HCT116 (cell line): ENCODE measurements at regions not wholly inside any gene's neighbourhood (a gene's known extent, or its start where the extent isn't known, plus 50 kb on each side); places are given as distances from the start of the nearest gene placed in this dataset.

ENCODE experiments used
- ATAC-seq: fragments of 200-7000 bp; cut with Tn5 transposase; 2 replicates; pipeline ENCODE4 v1.9.1; 2020; ENCODE audit warnings: mild to moderate bottlenecking, moderate library complexity
- BruUV-seq: library from RNA; stranded (reverse); fragments of 400-500 nt; replicated peaks from 2 replicates; lab custom pipeline; 2021; lab: Mats Ljungman, UMichigan
- CTCF ChIA-PET: fragments of 300-600 bp; sonication (Branson Sonifier 250); formaldehyde crosslinking; loops from one replicate; lab custom pipeline; 2021; ENCODE audit warnings: antibody characterized with exemption; lab: Charles Lee
- POLR2A ChIA-PET: fragments of 300-600, 350-600 bp; sonication (Branson Sonifier 250); formaldehyde crosslinking; loops from one replicate; lab custom pipeline; 2021; ENCODE audit warnings: antibody characterized with exemption; lab: Charles Lee
- RAD21 ChIA-PET, 2 experiments: fragments of 300-600 bp; sonication (Branson Sonifier 250); formaldehyde crosslinking; loops; one replicate each; lab custom pipeline; 2023; ENCODE audit warnings: low total read pairs in 2 of 2; ENCODE audit not compliant: uncharacterized antibody in 2 of 2, unreplicated experiment in 2 of 2, low non-redundant PET in 1 of 2; lab: Charles Lee
- DNase-seq: peaks from one replicate; pipeline ENCODE4 v3.0.0-alpha.2; 2010; ENCODE audit warnings: low read depth, low spot score
- H2AFZ ChIP-seq: fragments of 200-600 bp; shearing (Covaris generic), sonication (generic); 2 replicates; pipeline ENCODE4 v1.6.1; 2017; ENCODE audit warnings: low read depth, mixed run types, mixed read lengths, antibody characterized with exemption, low read length; ENCODE audit not compliant: poor library complexity, severe bottlenecking
- H3K27ac ChIP-seq: 2 replicates; pipeline ENCODE4 v1.5.1; 2012; ENCODE audit warnings: low read depth, low read length
- H3K27me3 ChIP-seq: fragments of 200-600 bp; sonication (generic); 2 replicates; pipeline ENCODE4 v1.6.1; 2016; ENCODE audit warnings: mixed run types, low read length, mixed read lengths; ENCODE audit not compliant: insufficient read depth
- H3K36me3 ChIP-seq, 2 experiments: fragments of 200-500 bp in 1 of 2; fragments of 200-600 bp in 1 of 2; sonication (Bioruptor generic) in 1 of 2; sonication (generic) in 1 of 2; 2 replicates each; pipeline versions ENCODE4 v1.5.1 to v1.6.1; 2014 to 2016; ENCODE audit warnings: low read length in 2 of 2, inconsistent platforms in 1 of 2, mixed read lengths in 1 of 2, mixed run types in 1 of 2; ENCODE audit not compliant: insufficient read depth in 2 of 2, control insufficient read depth in 1 of 2
- H3K4me1 ChIP-seq, 2 experiments: fragments of 200-600 bp in 1 of 2; sonication (generic) in 1 of 2; 2 replicates each; pipeline versions ENCODE4 v1.5.1 to v1.6.1; 2012 to 2017; ENCODE audit warnings: low read length in 2 of 2, inconsistent platforms in 1 of 2, mild to moderate bottlenecking in 1 of 2, mixed read lengths in 1 of 2, mixed run types in 1 of 2, moderate library complexity in 1 of 2; ENCODE audit not compliant: insufficient read depth in 2 of 2, control insufficient read depth in 1 of 2
- H3K4me2 ChIP-seq: fragments of 200-600 bp; sonication (generic); 2 replicates; pipeline ENCODE4 v1.6.1; 2017; ENCODE audit warnings: mixed run types, low read length, mixed read lengths
- H3K4me3 ChIP-seq, 2 experiments: fragments of 200-600 bp in 1 of 2; sonication (generic) in 1 of 2; replicated peaks in 1 of 2; 2 replicates each; pipeline ENCODE4 v1.5.1; 2011 to 2016; ENCODE audit warnings: low read length in 2 of 2, control low read depth in 1 of 2, low read depth in 1 of 2, mild to moderate bottlenecking in 1 of 2, mixed read lengths in 1 of 2, mixed run types in 1 of 2
- H3K79me2 ChIP-seq: fragments of 200-600 bp; sonication (generic); 2 replicates; pipeline ENCODE4 v1.6.1; 2017; ENCODE audit warnings: mild to moderate bottlenecking, mixed run types, low read length, moderate library complexity, mixed read lengths; ENCODE audit not compliant: insufficient read depth
- H3K9ac ChIP-seq: fragments of 200-600 bp; sonication (generic); 2 replicates; pipeline ENCODE4 v1.6.1; 2016; ENCODE audit warnings: low read length, mixed read lengths
- H3K9me2 ChIP-seq: fragments of 200-600 bp; sonication (generic), shearing (Covaris generic); 2 replicates; pipeline ENCODE4 v1.6.1; 2017; ENCODE audit warnings: mixed run types, mild to moderate bottlenecking, moderate library complexity; ENCODE audit not compliant: insufficient read depth
- H3K9me3 ChIP-seq, 2 experiments: fragments of 200-500 bp in 1 of 2; fragments of 200-600 bp in 1 of 2; sonication (Bioruptor generic) in 1 of 2; sonication (generic) in 1 of 2; 2 replicates each; pipeline ENCODE4 v1.6.1; 2014 to 2017; ENCODE audit warnings: low read length in 2 of 2, mixed read lengths in 2 of 2, inconsistent platforms in 1 of 2, low read depth in 1 of 2, mild to moderate bottlenecking in 1 of 2, mixed run types in 1 of 2, moderate library complexity in 1 of 2; ENCODE audit not compliant: control insufficient read depth in 1 of 2, insufficient read depth in 1 of 2
- H4K20me1 ChIP-seq: fragments of 200-600 bp; sonication (generic), shearing (Covaris generic); 2 replicates; pipeline ENCODE4 v1.6.1; 2017; ENCODE audit warnings: mixed run types, mild to moderate bottlenecking, moderate library complexity; ENCODE audit not compliant: insufficient read depth
- EGR1 ChIP-seq: IDR thresholded peaks from 2 replicates; pipeline ENCODE4 v1.6.1; 2012; ENCODE audit warnings: low read depth
- ELF1 ChIP-seq: IDR thresholded peaks from 2 replicates; pipeline ENCODE4 v1.6.1; 2012; ENCODE audit warnings: low read depth, borderline replicate concordance
- EZH2phosphoT487 ChIP-seq: fragments of 200-600 bp; IDR thresholded peaks from 2 replicates; pipeline ENCODE4 v1.6.1; 2018; ENCODE audit warnings: antibody characterized with exemption, borderline replicate concordance
- JUND ChIP-seq: IDR thresholded peaks from 2 replicates; pipeline ENCODE4 v1.6.1; 2012
- MAX ChIP-seq: IDR thresholded peaks from 2 replicates; pipeline ENCODE4 v1.6.1; 2012
- POLR2A ChIP-seq: IDR thresholded peaks from 2 replicates; pipeline ENCODE4 v1.7.0; 2011; ENCODE audit warnings: borderline replicate concordance; ENCODE audit not compliant: insufficient read depth, insufficient read length; ENCODE audit errors: extremely low read depth
- POLR2AphosphoS5 ChIP-seq: IDR thresholded peaks from 2 replicates; pipeline ENCODE4 v1.6.1; 2011; ENCODE audit warnings: mild to moderate bottlenecking, low read depth, low read length, moderate library complexity
- SIN3A ChIP-seq: IDR thresholded peaks from 2 replicates; pipeline ENCODE4 v1.6.1; 2012; ENCODE audit warnings: low read depth
- SP1 ChIP-seq: IDR thresholded peaks from 2 replicates; pipeline ENCODE4 v1.6.1; 2012; ENCODE audit warnings: low read depth
- TCF7L2 ChIP-seq: IDR thresholded peaks from 2 replicates; pipeline ENCODE4 v1.7.0; 2011; ENCODE audit warnings: borderline replicate concordance, inconsistent platforms; ENCODE audit not compliant: insufficient read depth, insufficient read length; ENCODE audit errors: extremely low read depth
- YY1 ChIP-seq: IDR thresholded peaks from 2 replicates; pipeline ENCODE4 v1.6.1; 2011; ENCODE audit warnings: low read length, low read depth, moderate library complexity, mild to moderate bottlenecking; ENCODE audit not compliant: insufficient replicate concordance; ENCODE audit errors: extremely low read depth
- ZBTB33 ChIP-seq: IDR thresholded peaks from 2 replicates; pipeline ENCODE4 v1.6.1; 2011; ENCODE audit warnings: mild to moderate bottlenecking, low read length, moderate library complexity; ENCODE audit not compliant: insufficient replicate concordance; ENCODE audit errors: extremely low read depth
- ZNF274 ChIP-seq: fragments of 200-500 bp; sonication (Bioruptor generic); IDR thresholded peaks from 2 replicates; pipeline ENCODE4 v1.6.1; 2014; ENCODE audit warnings: mild to moderate bottlenecking, low read depth, low read length, inconsistent platforms
- intact Hi-C: fragments of 100-400 bp; cut with micrococcal nuclease; formaldehyde crosslinking; loops from 2 replicates; pipeline ENCODE4 v1.10.0; 2022

- H3K4me2 ChIP-seq, result no peak overlapping the region
- H3K36me3 ChIP-seq, result no peaks in the 10 kb centered on the region
- ATAC-seq, result no peak
- H3K9ac ChIP-seq, result no peak overlapping the region
- no peaks in the 10 kb centered on the region for H3K4me1 ChIP-seq
- H3K79me2 ChIP-seq, result no peaks in the 10 kb centered on the region
- H2AFZ ChIP-seq, result no peak overlapping the region
- no peak overlapping the region for H3K27ac ChIP-seq
- peaks cover 53% of the 10 kb centered on the region for H3K27me3 ChIP-seq
- H3K9me2 ChIP-seq, result no peaks in the 10 kb centered on the region
- no peak overlapping the region for H3K4me3 ChIP-seq
- BruUV-seq, result no TSS peak
- ChIA-PET RAD21 (no interaction called here), POLR2A (no interaction called here), CTCF (no interaction called here)
- H4K20me1 ChIP-seq, result no peaks in the 10 kb centered on the region
- no peak for DNase-seq
- intact Hi-C loops, result no loop called here
- no peak for TF ChIP-seq YY1
- no peak for TF ChIP-seq SP1
- no peak for TF ChIP-seq JUND
- no peak for TF ChIP-seq EGR1
- TF ChIP-seq SIN3A, result no peak
- TF ChIP-seq POLR2AphosphoS5, result no peak
- TF ChIP-seq MAX, result no peak
- no peak for TF ChIP-seq TCF7L2
- TF ChIP-seq POLR2A, result no peak
- TF ChIP-seq ZBTB33, result no peak
- no peak for TF ChIP-seq EZH2phosphoT487
- no peak for TF ChIP-seq ZNF274
- no peak for TF ChIP-seq ELF1
- H3K9me3 ChIP-seq, result no peaks in the 10 kb centered on the region
These were observed 264.7 kb upstream of the TNRC6C start for GRCh38 chr17:77693776-77694175.
